Ureter (tissue), 1 donor: ENCODE measurements at regions not wholly inside any gene's neighbourhood (a gene's known extent, or its start where the extent isn't known, plus 50 kb on each side); places are given as distances from the start of the nearest gene placed in this dataset.
"Not testable (repeated sequence)": the region's sequence is repeated elsewhere in the genome, so short reads cannot be mapped to it uniquely, and the experiment has no call there.

Experiments used
- DNase-seq: peaks from one replicate; pipeline ENCODE4 v3.0.0-alpha.2; 2020; ENCODE audit warnings: low spot score
- donor health status: DM: yes; HTN: yes; CAD: no.

GRCh38 chr3:127046690-127047089 is 63.8 kb downstream of the PLXNA1 start:
- not testable (repeated sequence) for DNase-seq

GRCh38 chr3:127049393-127049792 is 66.5 kb downstream of the PLXNA1 start:
- no peak for DNase-seq

GRCh38 chr3:127050733-127051132 is 67.8 kb downstream of the PLXNA1 start:
- no peak for DNase-seq

GRCh38 chr3:127052121-127052561 is 69.2 kb downstream of the PLXNA1 start:
- no peak for DNase-seq

GRCh38 chr3:127053026-127053425 is 70.1 kb downstream of the PLXNA1 start:
- no peak for DNase-seq

GRCh38 chr3:127053450-127053849 is 70.5 kb downstream of the PLXNA1 start:
- DNase-seq, result no peak

- DNase-seq, result no peak
These were observed 71.1 kb downstream of the PLXNA1 start for GRCh38 chr3:127053979-127054378.

- no peak for DNase-seq
These were observed 73.4 kb downstream of the PLXNA1 start for GRCh38 chr3:127056281-127056680.

- no peak for DNase-seq
These were observed 74.1 kb downstream of the PLXNA1 start for GRCh38 chr3:127056976-127057375.

- DNase-seq, result no peak
These were observed 76.2 kb downstream of the PLXNA1 start for GRCh38 chr3:127059072-127059471.

GRCh38 chr3:127061641-127062040 is 78.7 kb downstream of the PLXNA1 start:
- DNase-seq, result no peak

- DNase-seq, result no peak
These were observed 80.0 kb downstream of the PLXNA1 start for GRCh38 chr3:127062926-127063325.

GRCh38 chr3:127063916-127064315 is 81.0 kb downstream of the PLXNA1 start:
- DNase-seq, result no peak

GRCh38 chr3:127064391-127065137 is 81.6 kb downstream of the PLXNA1 start:
- DNase-seq, result no peak

GRCh38 chr3:127065138-127065427 is 82.2 kb downstream of the PLXNA1 start:
- no peak for DNase-seq

- no peak for DNase-seq
These were observed 82.8 kb downstream of the PLXNA1 start for GRCh38 chr3:127065561-127066290.

- DNase-seq, result no peak
These were observed 83.7 kb downstream of the PLXNA1 start for GRCh38 chr3:127066635-127067034.

GRCh38 chr3:127067116-127067910 is 84.4 kb downstream of the PLXNA1 start:
- no peak for DNase-seq

- no peak for DNase-seq
These were observed 85.3 kb downstream of the PLXNA1 start for GRCh38 chr3:127068111-127068810.

GRCh38 chr3:127068871-127069270 is 86.0 kb downstream of the PLXNA1 start:
- no peak for DNase-seq

GRCh38 chr3:127069814-127070440 is 87.0 kb downstream of the PLXNA1 start:
- peak; percentile 68 for DNase-seq

- DNase-seq, result no peak
These were observed 87.9 kb downstream of the PLXNA1 start for GRCh38 chr3:127070776-127071175.
